ENCODE measurements at regions not wholly inside any gene's neighbourhood (a gene's known extent, or its start where the extent isn't known, plus 50 kb on each side); places are given as distances from the start of the nearest gene placed in this dataset.

- TF ChIP-seq, protein P1, sequence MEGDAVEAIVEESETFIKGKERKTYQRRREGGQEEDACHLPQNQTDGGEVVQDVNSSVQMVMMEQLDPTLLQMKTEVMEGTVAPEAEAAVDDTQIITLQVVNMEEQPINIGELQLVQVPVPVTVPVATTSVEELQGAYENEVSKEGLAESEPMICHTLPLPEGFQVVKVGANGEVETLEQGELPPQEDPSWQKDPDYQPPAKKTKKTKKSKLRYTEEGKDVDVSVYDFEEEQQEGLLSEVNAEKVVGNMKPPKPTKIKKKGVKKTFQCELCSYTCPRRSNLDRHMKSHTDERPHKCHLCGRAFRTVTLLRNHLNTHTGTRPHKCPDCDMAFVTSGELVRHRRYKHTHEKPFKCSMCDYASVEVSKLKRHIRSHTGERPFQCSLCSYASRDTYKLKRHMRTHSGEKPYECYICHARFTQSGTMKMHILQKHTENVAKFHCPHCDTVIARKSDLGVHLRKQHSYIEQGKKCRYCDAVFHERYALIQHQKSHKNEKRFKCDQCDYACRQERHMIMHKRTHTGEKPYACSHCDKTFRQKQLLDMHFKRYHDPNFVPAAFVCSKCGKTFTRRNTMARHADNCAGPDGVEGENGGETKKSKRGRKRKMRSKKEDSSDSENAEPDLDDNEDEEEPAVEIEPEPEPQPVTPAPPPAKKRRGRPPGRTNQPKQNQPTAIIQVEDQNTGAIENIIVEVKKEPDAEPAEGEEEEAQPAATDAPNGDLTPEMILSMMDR (IDR thresholded peaks at IDR 0.05) = no peak
- no peak for TF ChIP-seq POLR2A (IDR thresholded peaks at IDR 0.05)
Measured at GRCh38 chr18:54712306-54712705, 116.0 kb upstream of the RAB27B start.

All from tibial nerve (tissue), 3 donors.